ENCODE measurements at regions not wholly inside any gene's neighbourhood (a gene's known extent, or its start where the extent isn't known, plus 50 kb on each side); places are given as distances from the start of the nearest gene placed in this dataset.

DNA sequence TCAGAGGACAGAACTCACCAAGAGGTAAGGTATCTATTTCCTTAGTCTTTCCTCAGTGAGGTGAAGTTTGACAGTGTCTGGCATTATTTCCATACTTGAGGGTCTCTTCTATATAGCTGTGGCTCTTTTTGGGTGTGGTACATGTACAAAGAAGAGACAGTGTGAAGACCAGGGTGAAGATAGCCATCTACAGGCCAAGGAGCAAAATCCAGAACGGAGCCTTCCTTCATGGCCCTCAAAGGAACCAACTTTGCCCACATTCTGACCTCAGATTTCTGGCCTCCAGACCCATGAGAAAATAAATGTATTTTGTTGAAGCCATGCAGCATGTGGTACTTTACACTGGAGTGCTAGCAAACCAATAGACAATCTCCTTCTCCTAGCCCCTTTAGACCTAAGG, 858.5 kb upstream of the B3GALT2 start:
- TF ChIP-seq, protein P1, sequence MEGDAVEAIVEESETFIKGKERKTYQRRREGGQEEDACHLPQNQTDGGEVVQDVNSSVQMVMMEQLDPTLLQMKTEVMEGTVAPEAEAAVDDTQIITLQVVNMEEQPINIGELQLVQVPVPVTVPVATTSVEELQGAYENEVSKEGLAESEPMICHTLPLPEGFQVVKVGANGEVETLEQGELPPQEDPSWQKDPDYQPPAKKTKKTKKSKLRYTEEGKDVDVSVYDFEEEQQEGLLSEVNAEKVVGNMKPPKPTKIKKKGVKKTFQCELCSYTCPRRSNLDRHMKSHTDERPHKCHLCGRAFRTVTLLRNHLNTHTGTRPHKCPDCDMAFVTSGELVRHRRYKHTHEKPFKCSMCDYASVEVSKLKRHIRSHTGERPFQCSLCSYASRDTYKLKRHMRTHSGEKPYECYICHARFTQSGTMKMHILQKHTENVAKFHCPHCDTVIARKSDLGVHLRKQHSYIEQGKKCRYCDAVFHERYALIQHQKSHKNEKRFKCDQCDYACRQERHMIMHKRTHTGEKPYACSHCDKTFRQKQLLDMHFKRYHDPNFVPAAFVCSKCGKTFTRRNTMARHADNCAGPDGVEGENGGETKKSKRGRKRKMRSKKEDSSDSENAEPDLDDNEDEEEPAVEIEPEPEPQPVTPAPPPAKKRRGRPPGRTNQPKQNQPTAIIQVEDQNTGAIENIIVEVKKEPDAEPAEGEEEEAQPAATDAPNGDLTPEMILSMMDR (IDR thresholded peaks at IDR 0.05; ENCODE audit: extremely low read depth in 1 of 2, insufficient read depth in 1 of 2, low read depth in 1 of 2, low read length in 2 of 2): no peak
- TF ChIP-seq EZH2 (IDR thresholded peaks at IDR 0.05; ENCODE audit: borderline replicate concordance, low read depth, low read length, severe bottlenecking) (no peak), POLR2A (IDR thresholded peaks at IDR 0.05; ENCODE audit: low read depth, low read length) (no peak), POLR2AphosphoS5 (IDR thresholded peaks at IDR 0.05; ENCODE audit: insufficient read depth, low read depth, low read length) (no peak)
